HCT116 (cell line): ENCODE measurements at regions not wholly inside any gene's neighbourhood (a gene's known extent, or its start where the extent isn't known, plus 50 kb on each side); places are given as distances from the start of the nearest gene placed in this dataset.

Source experiments
- ATF3 ChIP-seq: IDR thresholded peaks from 2 replicates; pipeline ENCODE4 v1.6.1; 2012
- CEBPB ChIP-seq: IDR thresholded peaks from 2 replicates; pipeline ENCODE4 v1.6.1; 2012; ENCODE audit warnings: low read depth
- CTCF ChIP-seq, 3 experiments: fragments of 200-600 bp in 1 of 3; sonication (generic) in 1 of 3; IDR thresholded peaks in 2 of 3; conservative IDR thresholded peaks in 1 of 3; 2 replicates each; pipeline ENCODE4 v1.5.1; 2012 to 2017; ENCODE audit warnings: low read depth in 2 of 3, low read length in 2 of 3, antibody characterized with exemption in 1 of 3, borderline replicate concordance in 1 of 3, control low read depth in 1 of 3, mild to moderate bottlenecking in 1 of 3, mixed read lengths in 1 of 3, mixed run types in 1 of 3, moderate library complexity in 1 of 3; ENCODE audit not compliant: insufficient read depth in 1 of 3
- EGR1 ChIP-seq: IDR thresholded peaks from 2 replicates; pipeline ENCODE4 v1.6.1; 2012; ENCODE audit warnings: low read depth
- ELF1 ChIP-seq: IDR thresholded peaks from 2 replicates; pipeline ENCODE4 v1.6.1; 2012; ENCODE audit warnings: low read depth, borderline replicate concordance
- EZH2 ChIP-seq: fragments of 200-600 bp; sonication (generic); IDR thresholded peaks from 2 replicates; pipeline ENCODE4 v1.6.1; 2017; ENCODE audit warnings: antibody characterized with exemption, mixed run types
- FOSL1 ChIP-seq: IDR thresholded peaks from 2 replicates; pipeline ENCODE4 v1.6.1; 2012; ENCODE audit warnings: low read depth
- JUND ChIP-seq: IDR thresholded peaks from 2 replicates; pipeline ENCODE4 v1.6.1; 2012
- MAX ChIP-seq: IDR thresholded peaks from 2 replicates; pipeline ENCODE4 v1.6.1; 2012
- POLR2A ChIP-seq: IDR thresholded peaks from 2 replicates; pipeline ENCODE4 v1.7.0; 2011; ENCODE audit warnings: borderline replicate concordance; ENCODE audit not compliant: insufficient read depth, insufficient read length; ENCODE audit errors: extremely low read depth
- POLR2AphosphoS5 ChIP-seq: IDR thresholded peaks from 2 replicates; pipeline ENCODE4 v1.6.1; 2011; ENCODE audit warnings: mild to moderate bottlenecking, low read depth, low read length, moderate library complexity
- REST ChIP-seq: IDR thresholded peaks from 2 replicates; pipeline ENCODE4 v1.6.1; 2012; ENCODE audit warnings: low read depth
- SP1 ChIP-seq: IDR thresholded peaks from 2 replicates; pipeline ENCODE4 v1.6.1; 2012; ENCODE audit warnings: low read depth

GRCh38 chr3:40978442-40978841 is 220.9 kb upstream of the CTNNB1 start:
- TF ChIP-seq POLR2AphosphoS5, result no peak
- TF ChIP-seq ELF1, result no peak
- no peak for TF ChIP-seq CTCF (IDR thresholded peaks at IDR 0.05 in 2 of 3, conservative IDR thresholded peaks at IDR 0.05 in 1 of 3; ENCODE audit: borderline replicate concordance in 1 of 3, insufficient read depth in 1 of 3, low read depth in 2 of 3, low read length in 2 of 3)
- TF ChIP-seq POLR2A, result no peak
- TF ChIP-seq CEBPB, result no peak
- TF ChIP-seq EZH2, result no peak
- TF ChIP-seq REST, result no peak
- no peak for TF ChIP-seq EGR1
- no peak for TF ChIP-seq ATF3
- TF ChIP-seq MAX, result no peak
- TF ChIP-seq JUND, result no peak
- no peak for TF ChIP-seq FOSL1
- TF ChIP-seq SP1, result no peak
